ENCODE measurements at regions not wholly inside any gene's neighbourhood (a gene's known extent, or its start where the extent isn't known, plus 50 kb on each side); places are given as distances from the start of the nearest gene placed in this dataset.

GRCh38 chr17:17422217-17422610, 54.6 kb upstream of the MED9 start:
- no peak for DNase-seq
- no peaks in the 10 kb centered on the region for H3K79me2 ChIP-seq (ENCODE audit: insufficient read depth, low read length)
- no peak overlapping the region for H3K9ac ChIP-seq (ENCODE audit: insufficient read depth, low read length, poor library complexity, severe bottlenecking)
- H3K27me3 ChIP-seq (ENCODE audit: control insufficient read depth in 2 of 2, insufficient read depth in 2 of 2, low read length in 2 of 2), result no peaks in the 10 kb centered on the region
- TF ChIP-seq, protein P1, sequence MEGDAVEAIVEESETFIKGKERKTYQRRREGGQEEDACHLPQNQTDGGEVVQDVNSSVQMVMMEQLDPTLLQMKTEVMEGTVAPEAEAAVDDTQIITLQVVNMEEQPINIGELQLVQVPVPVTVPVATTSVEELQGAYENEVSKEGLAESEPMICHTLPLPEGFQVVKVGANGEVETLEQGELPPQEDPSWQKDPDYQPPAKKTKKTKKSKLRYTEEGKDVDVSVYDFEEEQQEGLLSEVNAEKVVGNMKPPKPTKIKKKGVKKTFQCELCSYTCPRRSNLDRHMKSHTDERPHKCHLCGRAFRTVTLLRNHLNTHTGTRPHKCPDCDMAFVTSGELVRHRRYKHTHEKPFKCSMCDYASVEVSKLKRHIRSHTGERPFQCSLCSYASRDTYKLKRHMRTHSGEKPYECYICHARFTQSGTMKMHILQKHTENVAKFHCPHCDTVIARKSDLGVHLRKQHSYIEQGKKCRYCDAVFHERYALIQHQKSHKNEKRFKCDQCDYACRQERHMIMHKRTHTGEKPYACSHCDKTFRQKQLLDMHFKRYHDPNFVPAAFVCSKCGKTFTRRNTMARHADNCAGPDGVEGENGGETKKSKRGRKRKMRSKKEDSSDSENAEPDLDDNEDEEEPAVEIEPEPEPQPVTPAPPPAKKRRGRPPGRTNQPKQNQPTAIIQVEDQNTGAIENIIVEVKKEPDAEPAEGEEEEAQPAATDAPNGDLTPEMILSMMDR (IDR thresholded peaks at IDR 0.05), result no peak
- Mint-ChIP-seq H3K27me3 (ENCODE audit: low read depth in 3 of 3) (peaks cover 0 to 11% (median 1%) of the 10 kb centered on the region in 3 donors), H3K4me1 (no peaks in the 10 kb centered on the region), H3K36me3 (peaks cover 0 to 4% of the 10 kb centered on the region in 2 donors), H3K9me3 (peaks cover 17 to 35% (median 29%) of the 10 kb centered on the region in 7 donors), H3K4me3 (no peak overlapping the region), H3K27ac (no peak overlapping the region)
- intact Hi-C loops (cut with micrococcal nuclease), result no loop called here
- no peak overlapping the region for H2AFZ ChIP-seq (ENCODE audit: insufficient read depth, low read depth, low read length, poor library complexity, severe bottlenecking)
- 95% methylated on average over 5 of the region's 5 CpGs for WGBS (ENCODE audit: insufficient coverage)
- H3K36me3 ChIP-seq (replicated peaks in 1 of 2; ENCODE audit: control insufficient read depth in 1 of 2, insufficient read depth in 2 of 2, low read length in 2 of 2), result no peaks in the 10 kb centered on the region
- H3K4me2 ChIP-seq (replicated peaks; ENCODE audit: extremely low read depth, low read length, poor library complexity, severe bottlenecking), result no peak overlapping the region
- no peak overlapping the region for H3K4me3 ChIP-seq (replicated peaks in 1 of 3; ENCODE audit: low read depth in 2 of 3, low read length in 3 of 3)
- H3K27ac ChIP-seq (ENCODE audit: low read depth in 1 of 2, low read length in 2 of 2), result no peak overlapping the region
- H4K20me1 ChIP-seq (ENCODE audit: insufficient read depth, low read length), result no peaks in the 10 kb centered on the region
- H3K4me1 ChIP-seq (ENCODE audit: control insufficient read depth in 1 of 2, insufficient read depth in 2 of 2, low read length in 2 of 2), result no peaks in the 10 kb centered on the region
- H3K9me3 ChIP-seq (replicated peaks in 1 of 2; ENCODE audit: control insufficient read depth in 1 of 2, insufficient read depth in 1 of 2, low read length in 2 of 2), result peaks cover 18 to 41% of the 10 kb centered on the region in 2 donors

DNA sequence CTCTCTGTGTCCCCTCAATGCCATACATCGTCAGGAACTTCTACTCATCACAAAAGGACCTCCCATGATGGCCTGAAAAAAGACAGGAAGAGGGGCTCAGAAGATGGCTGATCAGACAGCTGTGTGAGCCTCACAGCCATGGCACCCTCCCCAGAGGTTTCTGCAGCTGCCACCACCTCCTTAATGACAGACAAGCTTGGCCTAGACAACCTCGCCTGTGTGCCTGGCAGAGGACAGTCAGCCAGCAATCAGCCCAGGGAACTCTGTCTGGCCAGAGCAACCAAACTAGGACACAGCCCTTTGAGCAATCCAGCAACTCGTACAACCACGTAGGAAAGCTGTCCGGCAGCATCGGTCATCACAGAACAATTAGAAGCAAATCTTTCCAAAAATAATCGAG, 54.2 kb upstream of the MED9 start:
- Histone ChIP-seq H2AFZ (ENCODE audit: insufficient read depth, low read depth, low read length, poor library complexity, severe bottlenecking) (no peak overlapping the region), H3K27ac (ENCODE audit: low read depth in 1 of 2, low read length in 2 of 2) (no peak overlapping the region), H3K9me3 (replicated peaks in 1 of 2; ENCODE audit: control insufficient read depth in 1 of 2, insufficient read depth in 1 of 2, low read length in 2 of 2) (peaks cover 18 to 41% of the 10 kb centered on the region in 2 donors), H3K4me3 (replicated peaks in 1 of 3; ENCODE audit: low read depth in 2 of 3, low read length in 3 of 3) (no peak overlapping the region), H3K36me3 (replicated peaks in 1 of 2; ENCODE audit: control insufficient read depth in 1 of 2, insufficient read depth in 2 of 2, low read length in 2 of 2) (no peaks in the 10 kb centered on the region), H3K27me3 (ENCODE audit: control insufficient read depth in 2 of 2, insufficient read depth in 2 of 2, low read length in 2 of 2) (no peaks in the 10 kb centered on the region), H3K4me2 (replicated peaks; ENCODE audit: extremely low read depth, low read length, poor library complexity, severe bottlenecking) (no peak overlapping the region), H3K9ac (ENCODE audit: insufficient read depth, low read length, poor library complexity, severe bottlenecking) (no peak overlapping the region), H4K20me1 (ENCODE audit: insufficient read depth, low read length) (no peaks in the 10 kb centered on the region), H3K79me2 (ENCODE audit: insufficient read depth, low read length) (no peaks in the 10 kb centered on the region), H3K4me1 (ENCODE audit: control insufficient read depth in 1 of 2, insufficient read depth in 2 of 2, low read length in 2 of 2) (no peaks in the 10 kb centered on the region)
- Mint-ChIP-seq H3K9me3 (peaks cover 17 to 35% (median 29%) of the 10 kb centered on the region in 7 donors), H3K4me1 (no peaks in the 10 kb centered on the region), H3K27me3 (ENCODE audit: low read depth in 3 of 3) (peaks cover 0 to 11% (median 2%) of the 10 kb centered on the region in 3 donors), H3K4me3 (no peak overlapping the region), H3K36me3 (peaks cover 0 to 4% of the 10 kb centered on the region in 2 donors), H3K27ac (no peak overlapping the region)
- TF ChIP-seq, protein P1 (IDR thresholded peaks at IDR 0.05), result no peak
- WGBS (ENCODE audit: insufficient coverage), result 95% methylated on average over 2 of the region's 7 CpGs
- intact Hi-C loops (cut with micrococcal nuclease), result no loop called here
- no peak for DNase-seq

Data from CD14-positive monocyte (primary cell).